NCI-H146 treated with DMSO at 0.1 percent for 48 hours (cell line): ENCODE measurements at regions not wholly inside any gene's neighbourhood (a gene's known extent, or its start where the extent isn't known, plus 50 kb on each side); places are given as distances from the start of the nearest gene placed in this dataset.

Source experiments
- DNase-seq: peaks from one replicate; lab custom pipeline; 2025; ENCODE audit not compliant: unreplicated experiment; lab: John Stamatoyannopoulos, UW

DNA sequence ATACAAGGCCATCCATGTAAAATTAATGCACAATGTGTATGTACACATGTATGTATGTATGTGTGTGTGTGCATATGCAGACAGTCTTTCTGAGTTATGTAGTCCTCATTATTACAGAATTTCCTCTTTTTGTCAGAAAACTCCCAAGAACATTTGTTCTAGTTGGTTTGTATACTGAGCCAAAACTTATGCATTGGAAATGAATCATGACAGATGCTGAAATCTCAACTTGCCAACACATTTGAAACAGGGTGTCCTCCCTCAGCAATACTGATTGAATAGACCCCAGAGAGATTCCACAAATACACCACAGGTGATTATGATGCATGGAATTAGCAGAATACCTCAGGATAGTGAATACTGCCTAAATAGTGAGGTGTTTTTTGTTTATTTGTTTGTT lies 472.9 kb upstream of the PCDH15 start:
- DNase-seq, result no peak

DNA sequence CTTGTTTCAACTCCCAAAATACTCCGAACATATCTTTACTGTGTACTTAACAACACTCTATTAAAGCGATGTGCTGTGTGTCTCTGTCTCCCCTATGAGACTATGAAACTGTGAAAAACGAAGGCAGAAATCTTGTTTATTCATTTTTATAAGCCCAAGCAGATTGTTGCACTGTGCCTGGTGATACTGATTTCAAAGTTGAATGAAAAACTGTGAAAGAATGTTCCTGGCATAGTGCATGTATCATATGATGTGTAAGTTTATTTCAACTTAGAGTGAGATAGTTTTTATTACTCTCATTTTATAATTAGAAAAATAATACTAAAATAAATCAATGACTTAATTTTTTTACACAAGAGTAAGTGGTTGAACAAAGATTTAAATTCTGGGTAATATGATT lies 471.9 kb upstream of the PCDH15 start:
- DNase-seq, result no peak

DNA sequence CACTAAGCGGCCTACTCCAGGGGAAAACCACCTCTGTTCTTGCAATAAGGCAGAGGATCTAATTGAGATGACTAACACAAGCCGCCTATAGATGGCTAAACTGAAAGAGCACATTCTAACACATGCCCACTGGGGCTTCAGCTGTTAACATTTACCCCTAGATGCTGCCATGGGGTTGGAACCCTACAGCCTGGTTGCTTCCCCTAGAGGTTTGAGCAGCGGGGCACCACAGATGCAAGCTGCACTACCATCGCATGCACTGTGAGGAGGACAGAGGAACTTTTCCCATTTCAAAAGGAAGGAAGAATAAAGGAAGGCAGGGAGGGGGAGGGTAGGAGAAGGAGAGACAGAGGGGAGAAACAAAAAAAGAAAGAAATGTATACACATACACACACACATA lies 465.8 kb upstream of the PCDH15 start:
- no peak for DNase-seq

DNA sequence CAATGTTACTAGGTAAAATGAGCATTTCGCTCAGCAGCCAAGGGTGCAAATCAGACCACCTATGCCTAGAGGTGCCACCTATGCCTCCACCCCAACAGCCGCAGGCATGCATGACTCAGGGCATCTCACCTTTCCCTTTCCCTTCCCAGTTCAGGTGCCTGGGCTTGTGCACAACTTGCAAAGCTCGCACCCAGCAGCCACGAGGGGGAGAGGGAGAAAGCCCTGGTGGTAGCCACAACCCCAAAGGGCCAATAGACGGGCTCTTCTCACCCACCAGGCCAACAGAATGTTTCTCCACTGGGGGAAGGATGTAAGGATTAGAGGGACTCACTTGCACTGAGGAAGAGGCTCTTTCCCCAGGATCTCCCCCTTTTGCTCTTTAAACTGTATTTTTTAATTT lies 462.3 kb upstream of the PCDH15 start:
- DNase-seq, result no peak

DNA sequence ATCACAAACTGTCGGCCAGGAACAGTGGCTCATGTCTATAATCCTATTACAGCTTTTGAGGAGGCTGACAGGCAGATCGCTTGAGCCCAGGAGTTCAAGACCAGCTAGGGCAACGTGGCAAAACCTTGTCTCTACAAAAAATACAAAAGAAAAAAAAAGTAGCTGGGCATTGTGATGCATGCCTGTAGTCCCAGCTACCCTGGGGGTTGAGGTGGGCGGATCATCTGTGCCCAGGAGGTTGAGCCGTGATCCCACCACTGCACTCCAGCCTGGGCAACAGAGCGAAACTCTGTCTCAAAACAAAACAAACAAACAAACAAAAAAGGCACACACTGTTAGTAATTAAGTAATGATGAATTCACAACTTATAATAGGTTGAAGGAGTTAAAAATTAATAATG lies 441.5 kb upstream of the PCDH15 start:
- no peak for DNase-seq

- DNase-seq, result no peak
Observed at GRCh38 chr10:55237462-55237861, 436.4 kb upstream of the PCDH15 start.

- DNase-seq, result no peak
Observed at GRCh38 chr10:55233505-55233904, 432.5 kb upstream of the PCDH15 start.

- no peak for DNase-seq
Observed at GRCh38 chr10:55233090-55233489, 432.1 kb upstream of the PCDH15 start.

- DNase-seq, result no peak
Observed at GRCh38 chr10:55232553-55232952, 431.5 kb upstream of the PCDH15 start.

GRCh38 chr10:55227967-55228366 lies 426.9 kb upstream of the PCDH15 start:
- DNase-seq, result no peak

- no peak for DNase-seq
Observed at GRCh38 chr10:55224007-55224781, 423.2 kb upstream of the PCDH15 start.

DNA sequence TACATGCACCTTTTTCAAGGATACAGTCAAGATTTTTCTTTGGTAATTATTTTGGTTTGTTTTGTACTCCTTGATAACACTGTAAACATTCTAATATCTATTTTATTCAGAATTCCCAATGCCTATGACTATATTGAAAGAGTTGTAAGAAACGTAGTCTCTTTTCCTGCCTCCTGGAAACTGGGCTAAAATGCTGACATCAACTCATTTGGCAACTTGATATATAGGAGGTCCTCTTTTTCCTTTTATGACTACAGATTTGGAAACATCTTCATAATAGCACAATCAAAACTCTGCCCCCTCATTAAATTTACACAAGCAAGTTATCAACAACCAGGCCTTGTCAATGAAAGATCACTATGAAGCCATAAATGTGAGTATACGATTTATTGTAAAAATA lies 422.3 kb upstream of the PCDH15 start:
- DNase-seq, result no peak

DNA sequence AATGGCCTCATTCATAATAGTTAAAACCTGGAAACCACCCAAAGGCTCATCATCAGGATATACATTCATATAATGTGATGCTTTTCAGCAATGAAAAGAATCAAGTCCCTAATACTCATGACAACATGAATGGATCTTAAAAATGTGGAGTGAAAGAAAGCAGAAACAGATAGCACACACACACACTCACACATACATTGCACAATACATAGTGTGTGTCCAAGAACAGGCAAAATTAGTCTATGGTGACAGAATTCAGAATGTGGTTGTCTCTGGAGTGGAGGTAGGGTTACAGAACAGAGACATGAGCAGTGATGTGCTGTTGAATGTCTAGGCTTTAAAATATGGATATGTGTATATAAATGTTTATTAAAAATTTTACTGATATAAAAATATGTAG lies 419.9 kb upstream of the PCDH15 start:
- DNase-seq, result no peak

DNA sequence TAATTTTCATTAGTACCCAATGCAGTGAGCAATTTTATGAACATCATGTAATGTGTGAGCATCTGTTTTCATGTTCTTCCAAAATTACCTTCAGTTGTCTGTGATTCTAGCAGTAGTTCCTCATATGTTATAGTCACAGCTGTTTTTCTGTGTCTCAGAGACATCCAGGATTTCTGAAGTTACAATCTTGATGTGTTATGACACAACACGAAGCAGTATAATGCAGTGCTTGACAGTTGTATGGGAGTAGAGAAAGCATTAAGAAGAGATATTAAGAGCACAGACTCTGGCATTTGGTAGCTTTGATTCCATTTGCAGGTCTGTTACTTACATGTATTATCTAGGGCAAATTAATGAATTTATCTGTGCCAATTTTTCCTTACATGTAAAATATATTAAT lies 414.7 kb upstream of the PCDH15 start:
- no peak for DNase-seq

DNA sequence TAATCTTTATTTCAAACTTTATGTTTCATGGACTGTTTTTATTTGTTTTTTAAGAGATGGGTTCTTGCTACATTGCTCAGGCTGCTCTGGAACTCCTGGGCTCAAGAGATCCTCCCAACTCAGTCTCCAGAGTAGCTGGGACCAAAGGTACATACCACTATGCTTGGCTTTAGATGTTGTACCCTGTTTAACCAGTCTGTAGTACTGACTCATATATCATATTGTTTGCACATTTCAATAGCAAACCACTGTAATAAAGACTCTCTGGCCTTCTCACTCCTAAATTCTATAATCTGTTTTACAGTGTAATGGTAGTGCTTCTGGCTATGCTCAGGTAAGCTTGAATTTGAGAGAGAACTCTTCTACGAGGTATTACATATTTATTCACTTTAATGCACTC lies 413.6 kb upstream of the PCDH15 start:
- no peak for DNase-seq

- DNase-seq, result no peak
Observed at GRCh38 chr10:55212051-55212450, 411.0 kb upstream of the PCDH15 start.

DNA sequence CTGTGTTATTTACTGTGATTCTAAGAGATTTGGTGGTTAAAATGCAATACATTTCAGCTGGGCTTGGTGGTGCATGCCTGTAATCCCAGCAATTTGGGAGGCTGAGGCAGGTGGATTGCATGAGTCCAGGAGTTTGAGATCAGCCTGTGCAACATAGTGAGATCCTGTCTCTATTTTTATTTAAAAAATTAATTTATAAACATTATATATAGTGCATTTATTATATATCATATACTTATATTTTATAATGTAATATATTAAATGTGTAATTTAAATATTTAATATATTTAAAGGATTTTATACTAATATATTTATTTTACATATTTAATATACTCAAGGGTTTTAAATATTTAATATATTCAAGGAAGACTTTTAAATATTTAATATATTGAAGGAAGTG lies 402.8 kb upstream of the PCDH15 start:
- no peak for DNase-seq

GRCh38 chr10:55203319-55203718 lies 402.3 kb upstream of the PCDH15 start:
- no peak for DNase-seq

GRCh38 chr10:55200020-55200419 lies 399.0 kb upstream of the PCDH15 start:
- DNase-seq, result no peak

DNA sequence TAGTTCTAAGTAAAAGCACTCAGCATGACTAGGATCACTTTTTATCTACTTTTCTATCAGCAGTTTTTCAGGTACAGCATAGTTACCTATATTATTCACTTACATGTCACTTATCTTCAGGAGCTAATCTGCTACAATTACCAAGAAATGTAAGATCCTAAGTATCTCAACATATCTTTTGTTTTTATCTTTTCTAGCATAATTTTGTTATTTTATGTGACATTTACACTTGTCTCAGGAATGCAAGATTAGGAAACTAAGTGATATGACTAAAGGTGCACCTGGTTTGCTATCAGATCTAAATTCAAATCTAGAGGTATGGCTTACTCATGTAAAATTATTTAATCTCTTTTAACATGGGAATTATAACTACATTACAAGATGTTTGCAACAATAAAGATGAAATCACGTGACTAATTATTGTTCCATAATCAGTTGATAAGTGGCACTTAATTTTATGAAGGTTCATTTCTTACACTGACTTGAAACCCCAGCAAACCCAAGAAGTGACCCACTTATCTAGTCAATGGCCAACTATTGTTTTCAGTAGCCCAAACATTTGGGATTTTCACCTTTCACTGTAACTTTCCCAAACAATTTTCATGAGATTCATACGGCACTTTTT lies 390.3 kb upstream of the PCDH15 start:
- no peak for DNase-seq

DNA sequence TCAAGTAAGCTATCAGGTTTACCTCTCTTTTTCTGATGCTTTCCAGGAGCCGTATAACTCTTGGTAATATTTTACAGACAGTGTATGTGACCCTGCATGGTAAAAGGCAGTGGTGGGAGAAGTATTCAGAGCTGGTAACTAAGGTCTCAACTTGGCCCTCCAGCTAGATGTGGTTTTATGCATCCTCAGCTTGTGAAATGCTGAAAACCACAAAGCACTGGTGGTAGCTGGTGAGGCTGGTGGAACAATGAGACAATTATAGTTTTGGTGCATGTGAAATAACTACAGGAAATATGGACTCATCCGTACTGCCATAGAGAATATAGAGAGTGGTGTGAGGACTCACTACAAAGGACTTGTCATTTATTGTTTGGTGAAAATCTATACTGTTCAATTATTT lies 383.0 kb upstream of the PCDH15 start:
- no peak for DNase-seq

DNA sequence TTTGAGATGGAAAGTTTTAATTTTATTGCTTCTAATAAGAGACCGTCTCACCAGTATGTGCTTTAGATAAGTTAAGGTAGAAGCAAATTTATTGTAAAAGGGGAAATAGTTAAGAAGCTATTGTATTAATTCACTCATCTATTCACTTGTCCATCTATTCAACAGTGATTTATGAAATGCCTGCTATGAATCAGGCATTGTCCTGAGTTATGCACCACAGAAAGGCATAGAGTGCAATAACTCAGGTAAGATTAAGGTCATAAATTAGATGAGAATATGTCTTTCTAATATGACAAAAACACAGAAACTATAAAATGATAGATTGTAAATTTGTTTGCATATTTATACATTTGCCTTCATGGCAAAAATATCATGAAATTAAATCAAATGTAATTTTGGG lies 379.3 kb upstream of the PCDH15 start:
- DNase-seq, result no peak

- no peak for DNase-seq
Observed at GRCh38 chr10:55174419-55174818, 373.4 kb upstream of the PCDH15 start.
